HCT116 (cell line): ENCODE measurements at regions not wholly inside any gene's neighbourhood (a gene's known extent, or its start where the extent isn't known, plus 50 kb on each side); places are given as distances from the start of the nearest gene placed in this dataset.
"Not testable (repeated sequence)": the region's sequence is repeated elsewhere in the genome, so short reads cannot be mapped to it uniquely, and the experiment has no call there.

Source experiments
- CEBPB ChIP-seq: IDR thresholded peaks from 2 replicates; pipeline ENCODE4 v1.6.1; 2012; ENCODE audit warnings: low read depth
- CTCF ChIP-seq, 3 experiments: fragments of 200-600 bp in 1 of 3; sonication (generic) in 1 of 3; IDR thresholded peaks in 2 of 3; conservative IDR thresholded peaks in 1 of 3; 2 replicates each; pipeline ENCODE4 v1.5.1; 2012 to 2017; ENCODE audit warnings: low read depth in 2 of 3, low read length in 2 of 3, antibody characterized with exemption in 1 of 3, borderline replicate concordance in 1 of 3, control low read depth in 1 of 3, mild to moderate bottlenecking in 1 of 3, mixed read lengths in 1 of 3, mixed run types in 1 of 3, moderate library complexity in 1 of 3; ENCODE audit not compliant: insufficient read depth in 1 of 3
- EGR1 ChIP-seq: IDR thresholded peaks from 2 replicates; pipeline ENCODE4 v1.6.1; 2012; ENCODE audit warnings: low read depth
- EZH2 ChIP-seq: fragments of 200-600 bp; sonication (generic); IDR thresholded peaks from 2 replicates; pipeline ENCODE4 v1.6.1; 2017; ENCODE audit warnings: antibody characterized with exemption, mixed run types
- JUND ChIP-seq: IDR thresholded peaks from 2 replicates; pipeline ENCODE4 v1.6.1; 2012
- MAX ChIP-seq: IDR thresholded peaks from 2 replicates; pipeline ENCODE4 v1.6.1; 2012
- POLR2A ChIP-seq: IDR thresholded peaks from 2 replicates; pipeline ENCODE4 v1.7.0; 2011; ENCODE audit warnings: borderline replicate concordance; ENCODE audit not compliant: insufficient read depth, insufficient read length; ENCODE audit errors: extremely low read depth
- POLR2AphosphoS5 ChIP-seq: IDR thresholded peaks from 2 replicates; pipeline ENCODE4 v1.6.1; 2011; ENCODE audit warnings: mild to moderate bottlenecking, low read depth, low read length, moderate library complexity
- ZBTB33 ChIP-seq: IDR thresholded peaks from 2 replicates; pipeline ENCODE4 v1.6.1; 2011; ENCODE audit warnings: mild to moderate bottlenecking, low read length, moderate library complexity; ENCODE audit not compliant: insufficient replicate concordance; ENCODE audit errors: extremely low read depth

GRCh38 chr9:62801961-62802718 lies 1612.3 kb downstream of the SPATA31A7 start:
- TF ChIP-seq EGR1 (peak; percentile 83), MAX (0 out of 2 replicates have a peak, but pooled peaks have one; percentile 33), POLR2AphosphoS5 (peak; percentile 77)
- TF ChIP-seq JUND; ZBTB33; CTCF (IDR thresholded peaks at IDR 0.05 in 2 of 3, conservative IDR thresholded peaks at IDR 0.05 in 1 of 3; ENCODE audit: borderline replicate concordance in 1 of 3, insufficient read depth in 1 of 3, low read depth in 2 of 3, low read length in 2 of 3); POLR2A; CEBPB; EZH2: not testable (repeated sequence)
